ENCODE measurements at regions not wholly inside any gene's neighbourhood (a gene's known extent, or its start where the extent isn't known, plus 50 kb on each side); places are given as distances from the start of the nearest gene placed in this dataset.

- Histone ChIP-seq H3K27me3 (ENCODE audit: control insufficient read depth, insufficient read depth, low read length) (no peaks in the 10 kb centered on the region), H3K4me1 (ENCODE audit: control insufficient read depth, insufficient read depth, low read length) (peaks cover 8% of the 10 kb centered on the region; the same call in 1 of the 2 replicates), H3K36me3 (ENCODE audit: control insufficient read depth, insufficient read depth, low read length) (no peaks in the 10 kb centered on the region), H3K4me3 (ENCODE audit: low read depth, low read length) (no peak overlapping the region), H3K27ac (ENCODE audit: low read depth, low read length) (no peak overlapping the region), H3K9me3 (ENCODE audit: control insufficient read depth, insufficient read depth, low read length) (no peaks in the 10 kb centered on the region), H3K9ac (ENCODE audit: low read depth, low read length) (no peak overlapping the region)
Measured at GRCh38 chr12:19927661-19928060, 440.7 kb upstream of the PDE3A start.

DNA sequence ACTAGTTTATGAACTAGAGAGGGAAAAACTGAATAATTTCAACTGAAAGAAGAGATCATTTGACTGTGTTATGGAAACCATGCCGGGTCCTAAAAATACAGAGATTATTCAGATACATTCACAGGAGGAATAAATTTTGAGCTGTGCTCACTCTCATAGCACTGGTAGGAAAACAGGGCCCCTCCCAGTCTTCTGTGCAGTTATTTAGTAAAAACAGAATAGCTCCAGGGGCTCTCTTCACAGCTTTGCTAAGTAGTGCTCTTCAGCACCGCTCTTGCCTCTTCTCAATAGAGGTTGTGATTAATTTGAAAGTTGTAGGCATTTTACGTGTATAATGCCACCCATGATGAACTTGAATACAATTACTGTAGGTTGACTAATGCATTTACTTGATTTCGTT lies 435.9 kb upstream of the PDE3A start:
- H3K36me3 ChIP-seq (ENCODE audit: control insufficient read depth, insufficient read depth, low read length): no peaks in the 10 kb centered on the region
- H3K4me3 ChIP-seq (ENCODE audit: low read depth, low read length): no peak overlapping the region
- no peak overlapping the region for H3K27ac ChIP-seq (ENCODE audit: low read depth, low read length)
- H3K9ac ChIP-seq (ENCODE audit: low read depth, low read length): no peak overlapping the region
- H3K4me1 ChIP-seq (ENCODE audit: control insufficient read depth, insufficient read depth, low read length): no peaks in the 10 kb centered on the region
- H3K9me3 ChIP-seq (ENCODE audit: control insufficient read depth, insufficient read depth, low read length): no peaks in the 10 kb centered on the region
- H3K27me3 ChIP-seq (ENCODE audit: control insufficient read depth, insufficient read depth, low read length): no peaks in the 10 kb centered on the region

GRCh38 chr12:19933924-19934323 lies 434.4 kb upstream of the PDE3A start:
- Histone ChIP-seq H3K36me3 (ENCODE audit: control insufficient read depth, insufficient read depth, low read length) (no peaks in the 10 kb centered on the region), H3K27me3 (ENCODE audit: control insufficient read depth, insufficient read depth, low read length) (no peaks in the 10 kb centered on the region), H3K4me1 (ENCODE audit: control insufficient read depth, insufficient read depth, low read length) (no peaks in the 10 kb centered on the region), H3K9me3 (ENCODE audit: control insufficient read depth, insufficient read depth, low read length) (no peaks in the 10 kb centered on the region), H3K9ac (ENCODE audit: low read depth, low read length) (no peak overlapping the region), H3K4me3 (ENCODE audit: low read depth, low read length) (no peak overlapping the region), H3K27ac (ENCODE audit: low read depth, low read length) (no peak overlapping the region)

GRCh38 chr12:19937161-19937560 lies 431.2 kb upstream of the PDE3A start:
- Histone ChIP-seq H3K27ac (ENCODE audit: low read depth, low read length) (no peak overlapping the region), H3K27me3 (ENCODE audit: control insufficient read depth, insufficient read depth, low read length) (no peaks in the 10 kb centered on the region), H3K36me3 (ENCODE audit: control insufficient read depth, insufficient read depth, low read length) (no peaks in the 10 kb centered on the region)

GRCh38 chr12:19938031-19938430 lies 430.3 kb upstream of the PDE3A start:
- Histone ChIP-seq H3K4me3 (ENCODE audit: low read depth, low read length) (no peak overlapping the region), H3K36me3 (ENCODE audit: control insufficient read depth, insufficient read depth, low read length) (no peaks in the 10 kb centered on the region), H3K27me3 (ENCODE audit: control insufficient read depth, insufficient read depth, low read length) (no peaks in the 10 kb centered on the region), H3K9me3 (ENCODE audit: control insufficient read depth, insufficient read depth, low read length) (no peaks in the 10 kb centered on the region), H3K9ac (ENCODE audit: low read depth, low read length) (no peak overlapping the region), H3K27ac (ENCODE audit: low read depth, low read length) (no peak overlapping the region), H3K4me1 (ENCODE audit: control insufficient read depth, insufficient read depth, low read length) (no peaks in the 10 kb centered on the region)

More at GRCh38 chr12:19937161-19937560, 431.2 kb upstream of the PDE3A start:
- Histone ChIP-seq H3K9ac (ENCODE audit: low read depth, low read length) (no peak overlapping the region), H3K4me1 (ENCODE audit: control insufficient read depth, insufficient read depth, low read length) (no peaks in the 10 kb centered on the region), H3K4me3 (ENCODE audit: low read depth, low read length) (no peak overlapping the region), H3K9me3 (ENCODE audit: control insufficient read depth, insufficient read depth, low read length) (no peaks in the 10 kb centered on the region)

DNA sequence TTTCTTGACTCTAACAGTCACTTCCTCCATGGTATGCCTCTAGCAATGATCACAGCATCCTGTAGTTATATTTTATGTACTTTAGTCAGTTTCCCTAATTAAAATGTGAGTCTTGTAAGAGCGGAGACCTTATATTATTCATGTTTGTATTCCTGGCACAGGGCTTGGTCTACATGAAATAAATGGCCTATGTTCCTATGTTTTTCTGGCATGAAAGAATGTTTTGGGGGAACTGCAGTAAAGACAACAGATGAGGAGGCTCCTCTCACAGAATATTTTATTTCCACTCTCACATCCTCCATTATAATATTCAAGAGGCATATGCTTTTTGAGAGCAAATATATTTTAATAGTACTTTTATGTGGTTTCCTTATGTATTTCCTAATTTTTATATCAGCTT lies 429.8 kb upstream of the PDE3A start:
- Histone ChIP-seq H3K27ac (ENCODE audit: low read depth, low read length) (no peak overlapping the region), H3K9me3 (ENCODE audit: control insufficient read depth, insufficient read depth, low read length) (no peaks in the 10 kb centered on the region), H3K36me3 (ENCODE audit: control insufficient read depth, insufficient read depth, low read length) (no peaks in the 10 kb centered on the region), H3K4me3 (ENCODE audit: low read depth, low read length) (no peak overlapping the region), H3K27me3 (ENCODE audit: control insufficient read depth, insufficient read depth, low read length) (no peaks in the 10 kb centered on the region), H3K9ac (ENCODE audit: low read depth, low read length) (no peak overlapping the region), H3K4me1 (ENCODE audit: control insufficient read depth, insufficient read depth, low read length) (no peaks in the 10 kb centered on the region)

- Histone ChIP-seq H3K9me3 (ENCODE audit: control insufficient read depth, insufficient read depth, low read length) (no peaks in the 10 kb centered on the region), H3K4me3 (ENCODE audit: low read depth, low read length) (no peak overlapping the region), H3K27ac (ENCODE audit: low read depth, low read length) (no peak overlapping the region), H3K4me1 (ENCODE audit: control insufficient read depth, insufficient read depth, low read length) (peaks cover 1% of the 10 kb centered on the region; the same call in 1 of the 2 replicates), H3K9ac (ENCODE audit: low read depth, low read length) (no peak overlapping the region), H3K27me3 (ENCODE audit: control insufficient read depth, insufficient read depth, low read length) (no peaks in the 10 kb centered on the region), H3K36me3 (ENCODE audit: control insufficient read depth, insufficient read depth, low read length) (no peaks in the 10 kb centered on the region)
Measured at GRCh38 chr12:19940267-19940666, 428.1 kb upstream of the PDE3A start.

- no peaks in the 10 kb centered on the region for H3K27me3 ChIP-seq (ENCODE audit: control insufficient read depth, insufficient read depth, low read length)
- H3K4me3 ChIP-seq (ENCODE audit: low read depth, low read length): no peak overlapping the region
- peaks cover 6% of the 10 kb centered on the region; the same call in 1 of the 2 replicates for H3K4me1 ChIP-seq (ENCODE audit: control insufficient read depth, insufficient read depth, low read length)
- H3K36me3 ChIP-seq (ENCODE audit: control insufficient read depth, insufficient read depth, low read length): no peaks in the 10 kb centered on the region
- H3K9me3 ChIP-seq (ENCODE audit: control insufficient read depth, insufficient read depth, low read length): no peaks in the 10 kb centered on the region
- H3K27ac ChIP-seq (ENCODE audit: low read depth, low read length): no peak overlapping the region
- no peak overlapping the region for H3K9ac ChIP-seq (ENCODE audit: low read depth, low read length)
Measured at GRCh38 chr12:19941096-19941495, 427.2 kb upstream of the PDE3A start.

GRCh38 chr12:19945559-19946435 lies 422.5 kb upstream of the PDE3A start:
- H3K36me3 ChIP-seq (ENCODE audit: control insufficient read depth, insufficient read depth, low read length): no peaks in the 10 kb centered on the region
- no peaks in the 10 kb centered on the region for H3K27me3 ChIP-seq (ENCODE audit: control insufficient read depth, insufficient read depth, low read length)
- H3K27ac ChIP-seq (ENCODE audit: low read depth, low read length): no peak overlapping the region
- peaks cover 6% of the 10 kb centered on the region; the same call in 1 of the 2 replicates for H3K4me1 ChIP-seq (ENCODE audit: control insufficient read depth, insufficient read depth, low read length)
- H3K4me3 ChIP-seq (ENCODE audit: low read depth, low read length): no peak overlapping the region
- no peak overlapping the region for H3K9ac ChIP-seq (ENCODE audit: low read depth, low read length)
- H3K9me3 ChIP-seq (ENCODE audit: control insufficient read depth, insufficient read depth, low read length): no peaks in the 10 kb centered on the region

GRCh38 chr12:19946550-19946949 lies 421.8 kb upstream of the PDE3A start:
- no peak overlapping the region for H3K4me3 ChIP-seq (ENCODE audit: low read depth, low read length)
- no peaks in the 10 kb centered on the region for H3K36me3 ChIP-seq (ENCODE audit: control insufficient read depth, insufficient read depth, low read length)
- H3K9me3 ChIP-seq (ENCODE audit: control insufficient read depth, insufficient read depth, low read length): no peaks in the 10 kb centered on the region
- peaks cover 6% of the 10 kb centered on the region; the same call in 1 of the 2 replicates for H3K4me1 ChIP-seq (ENCODE audit: control insufficient read depth, insufficient read depth, low read length)
- no peaks in the 10 kb centered on the region for H3K27me3 ChIP-seq (ENCODE audit: control insufficient read depth, insufficient read depth, low read length)
- no peak overlapping the region for H3K9ac ChIP-seq (ENCODE audit: low read depth, low read length)
- H3K27ac ChIP-seq (ENCODE audit: low read depth, low read length): no peak overlapping the region

DNA sequence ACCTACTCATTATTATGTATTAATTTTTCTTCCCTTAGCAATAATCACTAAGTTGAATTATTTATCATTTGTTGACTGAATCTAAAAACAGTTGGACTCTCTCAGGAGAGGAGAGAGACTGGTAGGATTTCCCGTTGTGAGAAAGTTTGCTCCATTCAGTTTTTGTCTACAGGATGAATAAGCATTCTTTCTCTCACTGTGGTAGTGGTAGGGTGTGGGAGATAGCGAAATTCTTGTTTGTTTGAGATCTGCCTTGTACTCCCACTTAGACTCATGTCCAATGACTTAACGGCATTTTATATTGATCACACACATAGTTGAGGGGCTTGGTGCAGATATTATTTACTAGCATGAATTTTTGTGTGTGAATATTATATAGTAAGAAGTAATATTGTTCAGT lies 421.0 kb upstream of the PDE3A start:
- peaks cover 6% of the 10 kb centered on the region; the same call in 1 of the 2 replicates for H3K4me1 ChIP-seq (ENCODE audit: control insufficient read depth, insufficient read depth, low read length)
- H3K27ac ChIP-seq (ENCODE audit: low read depth, low read length): no peak overlapping the region
- H3K4me3 ChIP-seq (ENCODE audit: low read depth, low read length): no peak overlapping the region
- H3K9me3 ChIP-seq (ENCODE audit: control insufficient read depth, insufficient read depth, low read length): no peaks in the 10 kb centered on the region
- no peaks in the 10 kb centered on the region for H3K27me3 ChIP-seq (ENCODE audit: control insufficient read depth, insufficient read depth, low read length)
- H3K36me3 ChIP-seq (ENCODE audit: control insufficient read depth, insufficient read depth, low read length): no peaks in the 10 kb centered on the region
- no peak overlapping the region for H3K9ac ChIP-seq (ENCODE audit: low read depth, low read length)

Data from HUES48 (cell line).